ENCODE measurements at regions not wholly inside any gene's neighbourhood (a gene's known extent, or its start where the extent isn't known, plus 50 kb on each side); places are given as distances from the start of the nearest gene placed in this dataset.

DNA sequence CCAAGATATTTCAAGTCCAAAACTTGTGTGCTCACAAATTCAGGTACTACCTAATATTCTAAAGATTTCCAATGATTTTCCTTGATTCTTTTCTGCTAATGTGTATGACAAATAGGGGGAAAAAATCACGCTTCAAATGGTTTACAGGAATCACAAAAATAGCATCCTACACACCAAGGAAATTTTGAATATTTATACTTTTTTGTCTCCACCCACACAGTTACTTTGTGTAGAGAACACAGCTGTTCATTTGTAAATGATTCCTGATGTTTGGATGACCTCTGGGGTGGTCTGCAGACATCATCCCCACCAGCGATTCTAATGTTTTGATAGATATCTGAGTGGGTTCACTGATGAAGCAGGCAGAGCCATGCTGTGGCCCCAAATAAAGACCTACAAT lies 260.6 kb upstream of the NCKAP5 start:
- no peaks in the 10 kb centered on the region for H3K36me3 ChIP-seq (ENCODE audit: control insufficient read depth in 3 of 3, insufficient read depth in 3 of 3, low read length in 3 of 3)
- H3K9ac ChIP-seq (ENCODE audit: low read depth in 1 of 3, low read length in 3 of 3), result no peak overlapping the region
- no peak overlapping the region for H3K4me3 ChIP-seq (ENCODE audit: low read length in 3 of 3)
- H3K4me1 ChIP-seq (ENCODE audit: control insufficient read depth in 3 of 3, insufficient read depth in 3 of 3, low read length in 3 of 3), result no peaks in the 10 kb centered on the region
- H3K27me3 ChIP-seq (ENCODE audit: control insufficient read depth in 3 of 3, insufficient read depth in 3 of 3, low read length in 3 of 3), result no peaks in the 10 kb centered on the region
- no peaks in the 10 kb centered on the region for H3K9me3 ChIP-seq (ENCODE audit: control insufficient read depth in 3 of 3, low read length in 3 of 3)
- H3K27ac ChIP-seq (ENCODE audit: low read depth, low read length), result no peak overlapping the region

- Histone ChIP-seq H3K36me3 (ENCODE audit: control insufficient read depth in 3 of 3, insufficient read depth in 3 of 3, low read length in 3 of 3) (no peaks in the 10 kb centered on the region), H3K4me3 (ENCODE audit: low read length in 3 of 3) (no peak overlapping the region), H3K4me1 (ENCODE audit: control insufficient read depth in 3 of 3, insufficient read depth in 3 of 3, low read length in 3 of 3) (no peaks in the 10 kb centered on the region), H3K9me3 (ENCODE audit: control insufficient read depth in 3 of 3, low read length in 3 of 3) (no peaks in the 10 kb centered on the region), H3K27me3 (ENCODE audit: control insufficient read depth in 3 of 3, insufficient read depth in 3 of 3, low read length in 3 of 3) (no peaks in the 10 kb centered on the region), H3K9ac (ENCODE audit: low read depth in 1 of 3, low read length in 3 of 3) (no peak overlapping the region), H3K27ac (ENCODE audit: low read depth, low read length) (no peak overlapping the region)
These were observed 261.3 kb upstream of the NCKAP5 start for GRCh38 chr2:133829450-133830020.

DNA sequence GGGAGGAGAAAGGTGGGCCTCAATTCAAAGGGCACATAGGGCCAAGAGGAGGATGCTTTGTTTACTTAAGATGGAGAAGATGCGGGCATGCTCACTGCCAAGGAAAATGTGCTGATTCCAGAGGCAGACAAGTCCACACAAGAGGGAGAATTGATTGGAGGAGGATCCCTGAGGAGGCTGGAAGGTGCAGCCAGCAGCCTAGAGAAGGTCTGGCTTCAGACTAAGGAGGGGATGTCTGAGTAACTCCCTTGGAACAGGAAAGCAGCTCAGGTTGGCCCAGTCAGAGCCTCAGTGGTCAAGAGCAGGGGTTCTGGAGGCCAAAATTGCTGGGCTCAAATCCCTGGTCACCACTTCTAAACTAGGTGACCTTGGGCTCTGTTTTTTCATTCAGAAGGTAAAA lies 265.5 kb upstream of the NCKAP5 start:
- Histone ChIP-seq H3K4me3 (ENCODE audit: low read length in 3 of 3) (no peak overlapping the region), H3K4me1 (ENCODE audit: control insufficient read depth in 3 of 3, insufficient read depth in 3 of 3, low read length in 3 of 3) (no peaks in the 10 kb centered on the region), H3K9me3 (ENCODE audit: control insufficient read depth in 3 of 3, low read length in 3 of 3) (no peaks in the 10 kb centered on the region)

DNA sequence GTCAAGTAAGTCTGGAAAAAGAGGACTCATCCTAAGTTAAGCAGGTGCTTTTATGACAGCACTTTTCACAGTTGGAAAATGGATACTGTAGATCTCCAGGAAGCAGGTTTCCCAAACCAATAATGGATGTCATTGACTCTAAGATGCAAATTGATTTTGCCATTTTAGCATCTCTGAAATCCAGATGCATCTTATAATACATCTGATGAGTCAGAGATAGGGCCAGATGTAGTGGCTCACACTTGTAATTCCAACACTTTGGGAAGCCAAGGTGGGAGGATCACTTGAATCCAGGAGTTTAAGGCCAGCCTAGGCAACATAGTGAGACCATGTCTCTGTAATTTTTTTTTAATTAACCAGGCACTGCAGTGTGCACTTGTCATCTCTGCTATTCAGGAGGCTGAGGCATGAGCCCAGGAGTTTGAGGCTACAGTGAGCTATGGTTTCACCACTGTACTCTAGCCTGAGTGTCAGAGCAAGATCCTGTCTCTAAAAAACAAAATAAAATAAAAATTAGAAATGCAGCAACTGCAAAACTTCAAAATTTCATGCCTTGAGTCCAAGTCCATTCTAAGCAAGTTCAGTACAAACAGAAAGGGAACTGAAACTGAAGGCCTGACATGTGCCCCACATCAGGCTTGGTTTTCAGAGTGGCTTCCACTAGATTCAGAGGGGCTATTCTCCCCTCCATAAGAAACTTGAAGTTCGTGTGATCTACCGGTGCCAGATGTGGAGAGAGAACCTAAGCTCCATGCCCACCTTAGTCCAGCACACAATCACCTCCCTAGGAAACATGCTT lies 267.8 kb upstream of the NCKAP5 start:
- Histone ChIP-seq H3K27me3 (ENCODE audit: control insufficient read depth in 3 of 3, insufficient read depth in 3 of 3, low read length in 3 of 3) (no peaks in the 10 kb centered on the region), H3K4me3 (ENCODE audit: low read length in 3 of 3) (no peak overlapping the region), H3K36me3 (ENCODE audit: control insufficient read depth in 3 of 3, insufficient read depth in 3 of 3, low read length in 3 of 3) (no peaks in the 10 kb centered on the region), H3K9me3 (ENCODE audit: control insufficient read depth in 3 of 3, low read length in 3 of 3) (no peaks in the 10 kb centered on the region), H3K27ac (ENCODE audit: low read depth, low read length) (no peak overlapping the region), H3K4me1 (ENCODE audit: control insufficient read depth in 3 of 3, insufficient read depth in 3 of 3, low read length in 3 of 3) (no peaks in the 10 kb centered on the region), H3K9ac (ENCODE audit: low read depth in 1 of 3, low read length in 3 of 3) (no peak overlapping the region)

More for the DNA sequence above, 265.5 kb upstream of the NCKAP5 start:
- Histone ChIP-seq H3K36me3 (ENCODE audit: control insufficient read depth in 3 of 3, insufficient read depth in 3 of 3, low read length in 3 of 3) (no peaks in the 10 kb centered on the region), H3K27ac (ENCODE audit: low read depth, low read length) (no peak overlapping the region), H3K9ac (ENCODE audit: low read depth in 1 of 3, low read length in 3 of 3) (no peak overlapping the region), H3K27me3 (ENCODE audit: control insufficient read depth in 3 of 3, insufficient read depth in 3 of 3, low read length in 3 of 3) (no peaks in the 10 kb centered on the region)

DNA sequence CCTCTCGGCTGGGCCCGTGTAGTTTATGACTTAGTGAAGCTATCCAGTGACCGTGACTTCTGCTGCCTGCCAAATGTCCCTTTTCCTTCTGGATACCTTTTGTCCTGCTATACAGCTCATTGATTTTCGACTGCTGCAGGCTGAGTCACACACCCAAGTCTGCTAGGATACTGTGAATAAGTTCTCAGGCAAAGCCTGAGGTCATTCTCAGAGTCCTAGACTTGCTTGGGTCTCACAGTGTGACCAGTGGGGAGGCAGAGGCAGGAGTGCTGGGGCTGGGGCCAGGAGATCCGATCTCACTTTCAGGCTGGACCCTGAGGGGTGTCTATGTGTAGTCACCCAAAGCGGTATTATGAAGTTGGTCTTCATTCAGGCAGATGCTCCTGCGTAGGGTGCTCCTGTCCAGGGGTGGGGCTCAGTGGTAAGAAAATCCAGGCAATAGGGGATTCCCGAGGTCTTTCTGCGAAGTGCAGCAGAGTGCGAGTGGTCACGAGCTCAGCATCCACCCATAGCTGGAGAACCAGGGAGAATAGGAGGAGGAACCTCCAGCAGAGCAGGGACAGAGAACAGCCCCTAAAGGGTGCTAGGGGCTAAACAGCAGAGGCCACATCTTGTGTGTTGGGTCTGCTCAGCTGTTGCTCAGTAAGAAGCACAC lies 268.6 kb upstream of the NCKAP5 start:
- Histone ChIP-seq H3K27me3 (ENCODE audit: control insufficient read depth in 3 of 3, insufficient read depth in 3 of 3, low read length in 3 of 3) (no peaks in the 10 kb centered on the region), H3K9me3 (ENCODE audit: control insufficient read depth in 3 of 3, low read length in 3 of 3) (no peaks in the 10 kb centered on the region), H3K4me1 (ENCODE audit: control insufficient read depth in 3 of 3, insufficient read depth in 3 of 3, low read length in 3 of 3) (peaks cover 0 to 4% (median 2%) of the 10 kb centered on the region in 3 donors), H3K27ac (ENCODE audit: low read depth, low read length) (no peak overlapping the region), H3K4me3 (ENCODE audit: low read length in 3 of 3) (no peak overlapping the region), H3K9ac (ENCODE audit: low read depth in 1 of 3, low read length in 3 of 3) (no peak overlapping the region), H3K36me3 (ENCODE audit: control insufficient read depth in 3 of 3, insufficient read depth in 3 of 3, low read length in 3 of 3) (no peaks in the 10 kb centered on the region)

DNA sequence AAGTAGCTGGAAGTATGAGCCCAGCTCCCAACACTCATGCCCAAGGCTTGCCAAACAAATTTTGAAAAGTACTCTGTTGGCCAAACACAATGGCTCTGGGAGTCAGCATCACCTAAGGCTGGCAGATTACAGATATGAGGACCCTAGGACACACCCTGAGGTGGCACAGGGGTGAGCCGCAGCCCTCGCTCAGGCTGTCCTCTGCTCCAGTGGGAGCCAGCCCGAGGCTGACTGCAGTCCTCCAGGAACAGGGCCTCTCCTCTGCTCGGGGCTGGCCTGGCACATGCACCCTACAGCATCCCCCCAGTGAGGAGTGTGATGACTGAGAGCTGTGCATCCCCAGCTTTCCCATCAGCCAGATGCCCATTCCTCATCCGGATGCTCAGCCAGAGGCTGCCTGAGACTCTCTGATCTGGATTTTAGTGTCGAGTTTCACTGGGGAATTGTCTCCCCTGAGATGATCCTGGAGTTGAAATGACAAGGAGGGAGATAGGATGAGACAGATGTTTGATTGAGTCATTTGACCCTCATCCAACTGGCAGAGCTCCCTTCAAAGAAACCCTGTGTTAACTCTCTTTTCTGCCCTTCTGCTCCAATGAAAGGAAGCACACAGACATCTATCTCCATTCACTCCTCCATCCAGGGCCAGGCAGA lies 269.3 kb upstream of the NCKAP5 start:
- Histone ChIP-seq H3K36me3 (ENCODE audit: control insufficient read depth in 3 of 3, insufficient read depth in 3 of 3, low read length in 3 of 3) (no peaks in the 10 kb centered on the region), H3K27me3 (ENCODE audit: control insufficient read depth in 3 of 3, insufficient read depth in 3 of 3, low read length in 3 of 3) (no peaks in the 10 kb centered on the region), H3K9ac (ENCODE audit: low read depth in 1 of 3, low read length in 3 of 3) (no peak overlapping the region), H3K27ac (ENCODE audit: low read depth, low read length) (no peak overlapping the region), H3K4me3 (ENCODE audit: low read length in 3 of 3) (no peak overlapping the region), H3K4me1 (ENCODE audit: control insufficient read depth in 3 of 3, insufficient read depth in 3 of 3, low read length in 3 of 3) (peaks cover 0 to 8% (median 5%) of the 10 kb centered on the region in 3 donors), H3K9me3 (ENCODE audit: control insufficient read depth in 3 of 3, low read length in 3 of 3) (no peaks in the 10 kb centered on the region)

- H3K4me1 ChIP-seq (ENCODE audit: control insufficient read depth in 3 of 3, insufficient read depth in 3 of 3, low read length in 3 of 3), result peaks cover 0 to 8% (median 5%) of the 10 kb centered on the region in 3 donors
- no peak overlapping the region for H3K27ac ChIP-seq (ENCODE audit: low read depth, low read length)
- no peak overlapping the region for H3K4me3 ChIP-seq (ENCODE audit: low read length in 3 of 3)
- no peak overlapping the region for H3K9ac ChIP-seq (ENCODE audit: low read depth in 1 of 3, low read length in 3 of 3)
- H3K27me3 ChIP-seq (ENCODE audit: control insufficient read depth in 3 of 3, insufficient read depth in 3 of 3, low read length in 3 of 3), result no peaks in the 10 kb centered on the region
- H3K36me3 ChIP-seq (ENCODE audit: control insufficient read depth in 3 of 3, insufficient read depth in 3 of 3, low read length in 3 of 3), result no peaks in the 10 kb centered on the region
- no peaks in the 10 kb centered on the region for H3K9me3 ChIP-seq (ENCODE audit: control insufficient read depth in 3 of 3, low read length in 3 of 3)
These were observed 270.5 kb upstream of the NCKAP5 start for GRCh38 chr2:133838642-133839365.

DNA sequence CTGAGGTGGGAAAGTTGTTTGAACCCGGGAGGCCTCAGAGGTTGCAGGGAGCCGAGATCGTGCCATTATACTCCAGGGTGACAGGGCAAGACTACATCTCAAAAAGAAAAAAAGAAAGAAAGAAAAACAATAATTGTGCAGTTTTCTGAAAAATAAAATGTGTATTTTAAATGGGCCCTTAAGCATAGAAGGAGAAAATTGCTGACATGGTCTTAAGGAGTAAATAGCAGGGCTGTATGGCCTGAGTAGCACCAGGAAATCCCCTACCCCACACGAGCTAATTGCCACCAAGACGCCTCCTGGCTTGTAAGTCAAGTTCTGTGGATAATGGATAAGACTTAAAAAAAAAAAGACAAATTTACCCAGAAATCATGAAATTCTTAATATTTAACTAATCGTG lies 271.4 kb upstream of the NCKAP5 start:
- Histone ChIP-seq H3K4me1 (ENCODE audit: control insufficient read depth in 3 of 3, insufficient read depth in 3 of 3, low read length in 3 of 3) (peaks cover 3 to 8% (median 5%) of the 10 kb centered on the region in 3 donors), H3K36me3 (ENCODE audit: control insufficient read depth in 3 of 3, insufficient read depth in 3 of 3, low read length in 3 of 3) (no peaks in the 10 kb centered on the region), H3K27me3 (ENCODE audit: control insufficient read depth in 3 of 3, insufficient read depth in 3 of 3, low read length in 3 of 3) (no peaks in the 10 kb centered on the region), H3K4me3 (ENCODE audit: low read length in 3 of 3) (no peak overlapping the region), H3K27ac (ENCODE audit: low read depth, low read length) (no peak overlapping the region), H3K9me3 (ENCODE audit: control insufficient read depth in 3 of 3, low read length in 3 of 3) (no peaks in the 10 kb centered on the region), H3K9ac (ENCODE audit: low read depth in 1 of 3, low read length in 3 of 3) (no peak overlapping the region)

DNA sequence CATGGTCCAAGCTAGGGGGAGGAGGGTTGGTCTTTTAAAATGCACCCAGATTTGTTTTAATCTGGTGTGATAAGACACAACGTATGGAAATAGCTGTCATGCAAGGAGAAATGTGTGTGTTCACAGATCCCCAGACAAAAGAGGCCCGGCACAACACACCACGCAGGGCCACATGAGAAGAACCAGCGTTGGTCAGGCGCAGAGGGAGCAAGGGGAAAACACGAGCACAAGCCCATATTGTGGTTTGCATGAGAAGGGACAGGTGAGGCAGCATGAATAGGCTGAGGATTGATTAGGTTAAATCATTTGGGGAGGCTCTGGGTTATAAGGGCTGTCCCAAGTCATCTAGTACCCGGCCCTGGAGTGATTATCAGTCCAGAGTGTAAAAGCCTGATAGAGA lies 272.5 kb upstream of the NCKAP5 start:
- Histone ChIP-seq H3K27ac (ENCODE audit: low read depth, low read length) (no peak overlapping the region), H3K27me3 (ENCODE audit: control insufficient read depth in 3 of 3, insufficient read depth in 3 of 3, low read length in 3 of 3) (peaks cover 0 to 2% (median 0%) of the 10 kb centered on the region in 3 donors)

More for the DNA sequence above, 272.5 kb upstream of the NCKAP5 start:
- no peak overlapping the region for H3K9ac ChIP-seq (ENCODE audit: low read depth in 1 of 3, low read length in 3 of 3)
- H3K36me3 ChIP-seq (ENCODE audit: control insufficient read depth in 3 of 3, insufficient read depth in 3 of 3, low read length in 3 of 3), result no peaks in the 10 kb centered on the region
- peaks cover 3 to 8% (median 5%) of the 10 kb centered on the region in 3 donors for H3K4me1 ChIP-seq (ENCODE audit: control insufficient read depth in 3 of 3, insufficient read depth in 3 of 3, low read length in 3 of 3)
- H3K9me3 ChIP-seq (ENCODE audit: control insufficient read depth in 3 of 3, low read length in 3 of 3), result no peaks in the 10 kb centered on the region
- H3K4me3 ChIP-seq (ENCODE audit: low read length in 3 of 3), result no peak overlapping the region
